ENCODE measurements at regions not wholly inside any gene's neighbourhood (a gene's known extent, or its start where the extent isn't known, plus 50 kb on each side); places are given as distances from the start of the nearest gene placed in this dataset.

GRCh38 chr22:47565607-47566006 lies 803.2 kb downstream of the TBC1D22A start:
- TF ChIP-seq CTCF (IDR thresholded peaks at IDR 0.05) (no peak), EP300 (IDR thresholded peaks at IDR 0.05) (no peak), POLR2A (IDR thresholded peaks at IDR 0.05) (no peak)

Data from tibial nerve (tissue), 4 donors.